Bronchial epithelial cell (primary cell): ENCODE measurements at regions not wholly inside any gene's neighbourhood (a gene's known extent, or its start where the extent isn't known, plus 50 kb on each side); places are given as distances from the start of the nearest gene placed in this dataset.

Source experiments
- DNase-seq: peaks from one replicate; pipeline ENCODE4 v3.0.0-alpha.2; 2010; ENCODE audit warnings: low read depth
- FAIRE-seq: peaks from 2 replicates; lab custom pipeline; 2011; peaks lifted over from hg19 to GRCh38; lab: Jason Lieb, UNC
- H3K27me3 ChIP-seq: 2 replicates; pipeline ENCODE4 v1.5.1; 2011; ENCODE audit warnings: low read length; ENCODE audit not compliant: control insufficient read depth, insufficient read depth
- H3K36me3 ChIP-seq: 2 replicates; pipeline ENCODE4 v1.5.1; 2011; ENCODE audit warnings: low read length; ENCODE audit not compliant: control insufficient read depth, insufficient read depth
- H3K4me3 ChIP-seq: 2 replicates; pipeline ENCODE4 v1.5.1; 2011; ENCODE audit warnings: mild to moderate bottlenecking, low read depth, low read length, control low read depth
- TF ChIP-seq, protein P1 (sequence below): IDR thresholded peaks from 2 replicates; pipeline ENCODE4 v1.5.1; 2011; ENCODE audit warnings: mild to moderate bottlenecking, moderate library complexity, low read length, control low read depth, inconsistent platforms; ENCODE audit not compliant: insufficient read depth, severe bottlenecking

DNA sequence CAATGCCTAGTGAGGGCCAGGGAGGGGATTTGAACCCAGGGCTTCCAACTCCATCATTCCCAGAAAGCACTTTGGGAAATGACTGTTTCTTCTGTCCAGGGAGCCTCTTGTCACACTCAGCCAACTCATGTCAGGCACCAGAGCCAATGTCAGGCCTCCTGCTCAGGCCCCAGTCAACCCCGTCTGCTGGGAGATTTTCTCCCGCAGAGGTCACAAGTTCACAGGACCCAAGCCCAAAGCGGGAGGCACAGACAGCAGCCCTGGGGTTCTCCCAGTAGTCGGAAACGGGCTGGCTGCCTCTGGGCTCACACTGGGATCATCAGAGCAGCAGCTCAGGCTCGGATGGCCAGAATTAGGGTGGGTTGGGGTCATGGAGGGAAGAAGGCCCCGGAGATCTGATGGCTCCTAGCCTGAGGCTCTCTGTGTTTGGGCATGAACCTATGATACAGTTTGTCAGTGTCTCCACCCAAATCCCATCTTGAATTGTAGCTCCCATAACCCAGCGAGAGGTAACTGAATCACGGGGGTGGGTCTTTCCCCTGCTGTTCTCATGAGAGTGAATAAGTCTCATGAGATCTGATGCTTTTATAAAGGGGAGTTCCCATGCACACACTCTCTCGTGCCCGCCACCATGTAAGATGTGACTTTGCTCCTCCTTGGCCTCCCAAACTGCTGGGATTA lies 255.5 kb downstream of the PARN start:
- FAIRE-seq (no peak), DNase-seq (no peak)
- Histone ChIP-seq H3K27me3 (no peaks in the 10 kb centered on the region), H3K36me3 (no peaks in the 10 kb centered on the region), H3K4me3 (no peak overlapping the region)
- TF ChIP-seq, protein P1, sequence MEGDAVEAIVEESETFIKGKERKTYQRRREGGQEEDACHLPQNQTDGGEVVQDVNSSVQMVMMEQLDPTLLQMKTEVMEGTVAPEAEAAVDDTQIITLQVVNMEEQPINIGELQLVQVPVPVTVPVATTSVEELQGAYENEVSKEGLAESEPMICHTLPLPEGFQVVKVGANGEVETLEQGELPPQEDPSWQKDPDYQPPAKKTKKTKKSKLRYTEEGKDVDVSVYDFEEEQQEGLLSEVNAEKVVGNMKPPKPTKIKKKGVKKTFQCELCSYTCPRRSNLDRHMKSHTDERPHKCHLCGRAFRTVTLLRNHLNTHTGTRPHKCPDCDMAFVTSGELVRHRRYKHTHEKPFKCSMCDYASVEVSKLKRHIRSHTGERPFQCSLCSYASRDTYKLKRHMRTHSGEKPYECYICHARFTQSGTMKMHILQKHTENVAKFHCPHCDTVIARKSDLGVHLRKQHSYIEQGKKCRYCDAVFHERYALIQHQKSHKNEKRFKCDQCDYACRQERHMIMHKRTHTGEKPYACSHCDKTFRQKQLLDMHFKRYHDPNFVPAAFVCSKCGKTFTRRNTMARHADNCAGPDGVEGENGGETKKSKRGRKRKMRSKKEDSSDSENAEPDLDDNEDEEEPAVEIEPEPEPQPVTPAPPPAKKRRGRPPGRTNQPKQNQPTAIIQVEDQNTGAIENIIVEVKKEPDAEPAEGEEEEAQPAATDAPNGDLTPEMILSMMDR, result no peak

DNA sequence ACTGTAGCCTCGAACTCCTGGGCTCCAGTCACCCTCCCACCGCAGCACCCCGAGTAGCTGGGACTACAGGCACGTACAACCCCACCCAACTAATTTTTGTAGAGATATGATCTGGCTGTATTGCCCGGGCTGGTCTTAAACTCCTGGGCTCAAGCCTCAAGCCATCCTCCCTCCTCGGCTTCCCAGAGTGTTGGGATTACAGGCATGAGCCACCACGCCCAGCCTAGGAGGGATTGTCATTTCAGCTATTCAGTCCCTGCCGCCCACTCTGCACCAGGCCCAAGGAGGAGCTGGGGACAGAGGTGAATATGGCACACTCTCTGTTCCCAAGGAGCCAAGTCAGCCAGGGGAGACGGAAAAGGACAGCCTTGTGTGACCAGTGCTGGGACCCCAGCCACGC lies 256.2 kb downstream of the PARN start:
- FAIRE-seq, result no peak
- no peak for DNase-seq
- TF ChIP-seq, protein P1, result no peak
- Histone ChIP-seq H3K27me3 (no peaks in the 10 kb centered on the region), H3K36me3 (no peaks in the 10 kb centered on the region), H3K4me3 (no peak overlapping the region)

DNA sequence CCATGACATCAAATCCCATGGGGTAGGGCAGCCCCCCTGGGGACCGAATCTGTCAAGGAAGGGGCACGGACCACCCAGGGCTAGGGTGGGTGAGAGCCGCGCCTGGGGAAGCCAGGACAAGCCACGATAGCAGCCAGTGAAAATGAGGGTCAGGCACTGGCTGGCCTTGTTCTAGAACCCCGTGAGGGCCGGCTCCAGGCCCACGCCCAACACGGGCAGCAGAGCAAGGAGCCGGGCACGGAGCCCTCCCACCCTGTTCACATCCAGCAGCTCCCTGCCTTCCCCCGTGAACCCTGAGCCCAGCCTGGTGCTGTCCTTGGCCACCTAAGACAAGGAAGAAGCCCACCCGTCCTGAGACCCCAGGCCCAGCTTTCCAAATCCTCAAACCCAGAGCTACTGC lies 256.7 kb downstream of the PARN start:
- FAIRE-seq, result no peak
- no peak overlapping the region for H3K4me3 ChIP-seq

DNA sequence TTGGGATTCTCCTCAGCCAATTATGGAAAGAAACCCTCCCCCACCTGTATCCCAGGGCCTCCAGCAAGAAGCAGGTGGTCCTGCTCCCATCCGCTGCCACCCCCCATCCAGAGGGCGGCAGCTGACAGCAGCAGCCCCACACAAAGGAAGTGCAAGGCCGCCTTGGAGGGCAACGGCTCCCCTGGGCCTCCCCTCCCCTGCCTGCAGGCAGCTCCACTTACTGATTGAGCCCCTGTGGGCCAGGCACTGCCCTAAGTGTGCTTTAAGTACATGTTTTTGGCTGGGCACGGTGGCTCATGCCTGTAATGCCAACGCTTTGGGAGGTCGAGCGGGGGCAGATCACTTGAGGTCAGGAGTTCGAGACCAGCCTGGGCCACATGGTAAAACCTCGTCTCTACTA lies 257.6 kb downstream of the PARN start:
- DNase-seq (no peak), FAIRE-seq (no peak)
- H3K4me3 ChIP-seq, result no peak overlapping the region
- no peaks in the 10 kb centered on the region for H3K36me3 ChIP-seq
- TF ChIP-seq, protein P1, result no peak
- no peaks in the 10 kb centered on the region for H3K27me3 ChIP-seq

More for the DNA sequence above, 256.7 kb downstream of the PARN start:
- DNase-seq, result no peak
- Histone ChIP-seq H3K36me3 (no peaks in the 10 kb centered on the region), H3K27me3 (no peaks in the 10 kb centered on the region)
- TF ChIP-seq, protein P1, result no peak

DNA sequence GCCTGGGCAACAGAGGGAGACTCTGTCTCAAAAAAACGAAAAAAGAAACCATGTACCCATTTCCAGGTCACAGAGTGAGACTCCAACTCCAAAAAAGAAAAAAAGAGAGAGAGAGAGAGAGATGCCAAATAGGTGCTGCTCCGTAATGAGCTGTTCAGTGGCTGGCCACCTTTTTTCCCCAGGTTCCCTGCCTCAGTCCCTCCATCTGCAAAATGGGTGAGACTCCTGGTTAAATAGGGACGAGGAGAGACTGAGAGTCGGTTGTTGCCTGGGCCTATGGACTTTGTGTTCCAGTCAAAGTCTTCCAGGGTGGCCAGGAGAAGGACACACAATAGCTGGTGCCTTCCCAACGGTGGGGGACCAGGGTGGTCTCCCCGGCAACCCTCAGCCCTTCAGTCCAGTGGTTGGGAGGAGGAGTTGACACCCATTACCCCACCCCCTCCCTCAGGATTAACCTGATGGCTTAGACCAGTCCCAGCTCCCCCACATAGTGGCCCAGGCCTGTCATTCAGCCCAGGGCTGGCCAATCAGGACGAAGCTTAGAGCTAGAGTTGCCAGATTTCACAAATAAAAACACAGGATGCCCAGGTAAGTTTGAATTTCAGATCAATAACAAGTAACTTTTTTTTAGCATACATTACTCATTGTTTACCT lies 258.2 kb downstream of the PARN start:
- no peak for FAIRE-seq
- TF ChIP-seq, protein P1, result no peak
- Histone ChIP-seq H3K27me3 (no peaks in the 10 kb centered on the region), H3K4me3 (no peak overlapping the region), H3K36me3 (no peaks in the 10 kb centered on the region)
- no peak for DNase-seq
